K562 (cell line): ENCODE measurements at regions not wholly inside any gene's neighbourhood (a gene's known extent, or its start where the extent isn't known, plus 50 kb on each side); places are given as distances from the start of the nearest gene placed in this dataset.

Experiments used
- ATAC-seq: fragments of 200-7000 bp; cut with Tn5 transposase; 3 replicates; pipeline ENCODE4 v1.9.1; 2020; ENCODE audit warnings: moderate library complexity
- BruUV-seq: library from RNA; stranded (reverse); fragments of 400-500 nt; replicated peaks from 2 replicates; lab custom pipeline; 2021; lab: Mats Ljungman, UMichigan
- CTCF ChIA-PET: fragments of 300-600 bp; formaldehyde crosslinking; extraction: SDS; loops from one replicate; lab custom pipeline; 2021; ENCODE audit warnings: low intra/inter-chr PET ratio; lab: Yijun Ruan, JAX
- POLR2A ChIA-PET: fragments of 300-600, 350-650 bp; sonication (Branson Sonifier 250); formaldehyde crosslinking; extraction: SDS; loops from one replicate; lab custom pipeline; 2021; ENCODE audit warnings: antibody characterized with exemption, inconsistent platforms; lab: Yijun Ruan, JAX
- DNase-seq, 4 experiments: peaks; one replicate each; pipeline versions ENCODE4 v3.0.0 to v3.0.0-alpha.2; 2011 to 2018; ENCODE audit warnings: low spot score in 3 of 4, mixed read lengths in 3 of 4; ENCODE audit errors: extremely low read depth in 1 of 4
- FAIRE-seq: peaks from 2 replicates; lab custom pipeline; 2011; peaks lifted over from hg19 to GRCh38; lab: Jason Lieb, UNC
- H2AFZ ChIP-seq: 2 replicates; pipeline ENCODE4 v1.6.0; 2011; ENCODE audit warnings: low read depth, low read length, control low read depth, inconsistent platforms
- H3K27ac ChIP-seq: fragments of 200-600 bp; 3 replicates; pipeline ENCODE4 v1.8.0; 2011; ENCODE audit warnings: low read depth, mild to moderate bottlenecking, control low read depth, inconsistent platforms, low read length, moderate library complexity, mixed read lengths; ENCODE audit errors: extremely low read depth
- H3K27me3 ChIP-seq, 2 experiments: fragments of 300-600 bp in 1 of 2; 2 replicates in 1 of 2; 3 replicates in 1 of 2; pipeline versions ENCODE4 v1.6.0 to v1.8.0; 2011; ENCODE audit warnings: inconsistent platforms in 2 of 2, low read length in 2 of 2, mild to moderate bottlenecking in 1 of 2, mixed read lengths in 1 of 2, moderate library complexity in 1 of 2; ENCODE audit not compliant: control insufficient read depth in 2 of 2, insufficient read depth in 2 of 2
- H3K36me3 ChIP-seq: fragments of 300-600 bp; 3 replicates; pipeline ENCODE4 v1.8.0; 2011; ENCODE audit warnings: mild to moderate bottlenecking, low read length, inconsistent platforms; ENCODE audit not compliant: control insufficient read depth, insufficient read depth
- H3K4me1 ChIP-seq, 2 experiments: fragments of 200-600 bp in 1 of 2; replicated peaks in 1 of 2; 2 replicates in 1 of 2; 3 replicates in 1 of 2; pipeline versions ENCODE4 v1.5.1 to v1.8.0; 2011; ENCODE audit warnings: inconsistent platforms in 2 of 2, low read length in 2 of 2, mild to moderate bottlenecking in 1 of 2, mixed read lengths in 1 of 2, moderate library complexity in 1 of 2; ENCODE audit not compliant: control insufficient read depth in 2 of 2, insufficient read depth in 2 of 2
- H3K4me2 ChIP-seq: 2 replicates; pipeline ENCODE4 v1.6.1; 2011; ENCODE audit warnings: low read length, control low read depth, inconsistent platforms, mixed read lengths; ENCODE audit not compliant: insufficient read depth
- H3K4me3 ChIP-seq: fragments of 200-600 bp; sonication (generic), shearing (Covaris generic); 2 replicates; pipeline ENCODE4 v1.5.1; 2016; ENCODE audit warnings: control low read depth, inconsistent platforms
- H3K79me2 ChIP-seq: fragments of 200-600 bp; 3 replicates; pipeline ENCODE4 v1.8.0; 2011; ENCODE audit warnings: low read length, inconsistent platforms; ENCODE audit not compliant: control insufficient read depth, insufficient read depth
- H3K9ac ChIP-seq, 2 experiments: 2 replicates each; pipeline versions ENCODE4 v1.6.0 to v1.6.1; 2011; ENCODE audit warnings: low read depth in 2 of 2, low read length in 2 of 2, control low read depth in 1 of 2, inconsistent platforms in 1 of 2, mild to moderate bottlenecking in 1 of 2, mixed read lengths in 1 of 2; ENCODE audit not compliant: insufficient read depth in 1 of 2
- H3K9me1 ChIP-seq: one replicate; pipeline ENCODE4 v1.6.0; 2011; ENCODE audit warnings: inconsistent platforms, mild to moderate bottlenecking, low read length, moderate library complexity; ENCODE audit not compliant: control insufficient read depth, insufficient read depth
- H3K9me3 ChIP-seq: replicated peaks from 2 replicates; pipeline ENCODE4 v1.5.1; 2011; ENCODE audit warnings: low read depth, low read length, inconsistent platforms; ENCODE audit not compliant: control insufficient read depth, insufficient read depth
- H4K20me1 ChIP-seq: replicated peaks from 2 replicates; pipeline ENCODE4 v1.6.1; 2011; ENCODE audit warnings: low read length, inconsistent platforms, mixed read lengths; ENCODE audit not compliant: control insufficient read depth, insufficient read depth
- HDAC1 ChIP-seq, 2 experiments: fragments of 450-650 bp; IDR thresholded peaks; 2 replicates each; pipeline ENCODE4 v1.6.1; 2016 to 2017; ENCODE audit warnings: inconsistent platforms in 1 of 2, mild to moderate bottlenecking in 1 of 2, moderate library complexity in 1 of 2
- HDAC2 ChIP-seq: fragments of 450-650 bp; IDR thresholded peaks from 2 replicates; pipeline ENCODE4 v1.6.1; 2016; ENCODE audit warnings: mild to moderate bottlenecking
- LARP7 ChIP-seq: fragments of 450-650 bp; IDR thresholded peaks from 2 replicates; pipeline ENCODE4 v1.6.1; 2016
- MIER1 ChIP-seq: fragments of 450-650 bp; IDR thresholded peaks from 2 replicates; pipeline ENCODE4 v1.6.1; 2016; ENCODE audit warnings: antibody characterized with exemption, mild to moderate bottlenecking, low read depth
- NELFE ChIP-seq: IDR thresholded peaks from 2 replicates; pipeline ENCODE4 v1.6.1; 2011; ENCODE audit warnings: mild to moderate bottlenecking; ENCODE audit not compliant: insufficient read depth, insufficient read length
- PTBP1 ChIP-seq: fragments of 200-400 bp; formaldehyde crosslinking; IDR thresholded peaks from 2 replicates; pipeline ENCODE4 v1.6.1; 2017; ENCODE audit warnings: low read depth, low read length
- PTRF ChIP-seq: fragments of 450-650 bp; IDR thresholded peaks from 2 replicates; pipeline ENCODE4 v1.6.1; 2016; ENCODE audit warnings: mild to moderate bottlenecking, missing genetic modification characterization, missing compliant biosample characterization
- RNF2 ChIP-seq: sonication (generic); IDR thresholded peaks from 2 replicates; pipeline ENCODE4 v1.6.1; 2016
- SAFB2 ChIP-seq: fragments of 200-400 bp; formaldehyde crosslinking; IDR thresholded peaks from 2 replicates; pipeline ENCODE4 v1.6.1; 2018; ENCODE audit warnings: borderline replicate concordance, low read length, low read depth, moderate library complexity; ENCODE audit not compliant: severe bottlenecking
- SRF ChIP-seq, 2 experiments: fragments of 250-450, 450-650 bp in 1 of 2; sonication (Bioruptor Pico) in 1 of 2; sonication (generic) in 1 of 2; formaldehyde crosslinking; IDR thresholded peaks; 2 replicates each; pipeline versions ENCODE4 v1.5.0 to v1.5.1; 2020 to 2022; ENCODE audit warnings: mild to moderate bottlenecking in 1 of 2, missing genetic modification reagents in 1 of 2
- SRSF1 ChIP-seq: fragments of 200-400 bp; formaldehyde crosslinking; IDR thresholded peaks from 2 replicates; pipeline ENCODE4 v1.6.1; 2017; ENCODE audit warnings: mild to moderate bottlenecking, low read depth, low read length, moderate library complexity
- ZNF384 ChIP-seq: IDR thresholded peaks from 2 replicates; pipeline ENCODE4 v1.6.1; 2012; ENCODE audit warnings: low read depth, low read length, improper control_type of control experiment
- ZNF79 ChIP-seq: fragments of 250-450 bp; sonication (Bioruptor Pico); IDR thresholded peaks from 2 replicates; pipeline ENCODE4 v1.4.0; 2020; ENCODE audit warnings: low read depth, mild to moderate bottlenecking, moderate library complexity
- ZSCAN29 ChIP-seq: fragments of 450-650 bp; IDR thresholded peaks from 2 replicates; pipeline ENCODE4 v1.6.1; 2017
- WGBS: fragments of 100-300 bp; shearing (Covaris generic); methylation state at CpG from one replicate; pipeline ENCODE4 v1.1.6; 2016; ENCODE audit warnings: low coverage, mixed read lengths; ENCODE audit not compliant: insufficient coverage; ENCODE audit errors: missing lambda C conversion rate; 5-methylcytosine and 5-hydroxymethylcytosine counted together
- in situ Hi-C: fragments of 300-500 bp; cut with MboI; formaldehyde crosslinking; loops from 4 replicates; pipeline ENCODE4 v1.15.0; 2018; ENCODE audit warnings: inconsistent platforms, mixed read lengths
- intact Hi-C: fragments of 100-400 bp; cut with micrococcal nuclease; formaldehyde crosslinking; loops from 2 replicates; pipeline ENCODE4 v1.14.2; 2022
- TF ChIP-seq, protein P1 (sequence below): sonication (generic); formaldehyde crosslinking; IDR thresholded peaks from 2 replicates; pipeline ENCODE4 v1.4.0; 2020; ENCODE audit warnings: mild to moderate bottlenecking, missing genetic modification reagents
- TF ChIP-seq, protein P2 (sequence below), 3 experiments: IDR thresholded peaks in 2 of 3; conservative IDR thresholded peaks in 1 of 3; 2 replicates each; pipeline ENCODE4 v1.5.1; 2011 to 2012; ENCODE audit warnings: low read length in 3 of 3, mild to moderate bottlenecking in 3 of 3, control low read depth in 2 of 3, improper control_type of control experiment in 1 of 3, inconsistent platforms in 1 of 3, low read depth in 1 of 3, mixed read lengths in 1 of 3, moderate library complexity in 1 of 3; ENCODE audit not compliant: insufficient read depth in 2 of 3
- TF ChIP-seq, protein P3 (sequence below): fragments of 450-650 bp; formaldehyde crosslinking; IDR thresholded peaks from 2 replicates; pipeline ENCODE4 v1.4.0; 2022; ENCODE audit warnings: missing genetic modification characterization
- TF ChIP-seq, protein P4 (sequence below): IDR thresholded peaks from 2 replicates; pipeline ENCODE4 v1.6.1; 2011; ENCODE audit not compliant: insufficient read length; ENCODE audit errors: extremely low read depth

DNA sequence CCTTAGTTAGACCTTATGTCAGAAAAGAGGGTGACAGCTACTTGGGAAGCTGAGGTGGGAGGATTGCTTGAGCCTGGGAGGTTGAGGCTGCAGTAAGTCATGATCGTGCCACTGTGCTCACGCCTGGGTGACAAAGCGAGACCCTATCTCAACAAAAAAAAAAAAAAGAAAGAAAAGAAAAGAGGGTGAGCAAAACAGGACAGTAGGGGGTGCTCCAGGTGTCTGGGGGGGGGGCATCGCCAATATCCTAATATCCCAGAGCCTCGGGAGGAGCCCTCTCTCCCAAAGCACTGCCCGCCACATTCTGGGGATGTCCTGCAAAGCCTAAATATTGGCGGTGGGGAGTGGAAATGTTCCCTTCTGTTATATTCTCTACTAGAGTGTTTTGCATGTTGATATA is 120.9 kb upstream of the TBL1X start:
- H3K27ac ChIP-seq = no peak overlapping the region
- no peaks in the 10 kb centered on the region for H3K9me3 ChIP-seq
- ATAC-seq = no peak
- CTCF ChIA-PET = no interaction called here
- no peaks in the 10 kb centered on the region for H3K36me3 ChIP-seq
- intact Hi-C loops (no loop called here), in situ Hi-C loops (no loop called here)
- H3K27me3 ChIP-seq = no peaks in the 10 kb centered on the region
- POLR2A ChIA-PET = interaction anchor here (1.1 kb wide), 1 partner anchor 8 kb away, joined by 3 read pairs; no protein-coding TSS in a partner anchor
- no peak for FAIRE-seq
- no peaks in the 10 kb centered on the region for H3K79me2 ChIP-seq
- peak overlapping the region; percentile 22 for H3K4me2 ChIP-seq
- H3K9ac ChIP-seq = no peak overlapping the region; a peak in 1 of 4 replicates
- H2AFZ ChIP-seq = peak overlapping the region; percentile 75
- no peaks in the 10 kb centered on the region for H3K9me1 ChIP-seq
- peak in 2 of 4 experiments; percentile 16 to 20 for DNase-seq
- WGBS = 60% methylated on average over 6 of the region's 7 CpGs
- no peak overlapping the region for H3K4me3 ChIP-seq
- no TSS peak for BruUV-seq
- peaks cover 11 to 26% of the 10 kb centered on the region in 2 experiments for H3K4me1 ChIP-seq
- no peaks in the 10 kb centered on the region for H4K20me1 ChIP-seq
- no peak for TF ChIP-seq PTRF (tag)
- TF ChIP-seq, protein P1, sequence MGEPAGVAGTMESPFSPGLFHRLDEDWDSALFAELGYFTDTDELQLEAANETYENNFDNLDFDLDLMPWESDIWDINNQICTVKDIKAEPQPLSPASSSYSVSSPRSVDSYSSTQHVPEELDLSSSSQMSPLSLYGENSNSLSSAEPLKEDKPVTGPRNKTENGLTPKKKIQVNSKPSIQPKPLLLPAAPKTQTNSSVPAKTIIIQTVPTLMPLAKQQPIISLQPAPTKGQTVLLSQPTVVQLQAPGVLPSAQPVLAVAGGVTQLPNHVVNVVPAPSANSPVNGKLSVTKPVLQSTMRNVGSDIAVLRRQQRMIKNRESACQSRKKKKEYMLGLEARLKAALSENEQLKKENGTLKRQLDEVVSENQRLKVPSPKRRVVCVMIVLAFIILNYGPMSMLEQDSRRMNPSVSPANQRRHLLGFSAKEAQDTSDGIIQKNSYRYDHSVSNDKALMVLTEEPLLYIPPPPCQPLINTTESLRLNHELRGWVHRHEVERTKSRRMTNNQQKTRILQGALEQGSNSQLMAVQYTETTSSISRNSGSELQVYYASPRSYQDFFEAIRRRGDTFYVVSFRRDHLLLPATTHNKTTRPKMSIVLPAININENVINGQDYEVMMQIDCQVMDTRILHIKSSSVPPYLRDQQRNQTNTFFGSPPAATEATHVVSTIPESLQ (CRISPR knock-in tag) = no peak
- TF ChIP-seq ZNF79 (CRISPR knock-in tag) = no peak
- TF ChIP-seq HDAC1 (IDR thresholded peaks at IDR 0.05) = no peak
- TF ChIP-seq SRSF1 = no peak
- TF ChIP-seq, protein P2, sequence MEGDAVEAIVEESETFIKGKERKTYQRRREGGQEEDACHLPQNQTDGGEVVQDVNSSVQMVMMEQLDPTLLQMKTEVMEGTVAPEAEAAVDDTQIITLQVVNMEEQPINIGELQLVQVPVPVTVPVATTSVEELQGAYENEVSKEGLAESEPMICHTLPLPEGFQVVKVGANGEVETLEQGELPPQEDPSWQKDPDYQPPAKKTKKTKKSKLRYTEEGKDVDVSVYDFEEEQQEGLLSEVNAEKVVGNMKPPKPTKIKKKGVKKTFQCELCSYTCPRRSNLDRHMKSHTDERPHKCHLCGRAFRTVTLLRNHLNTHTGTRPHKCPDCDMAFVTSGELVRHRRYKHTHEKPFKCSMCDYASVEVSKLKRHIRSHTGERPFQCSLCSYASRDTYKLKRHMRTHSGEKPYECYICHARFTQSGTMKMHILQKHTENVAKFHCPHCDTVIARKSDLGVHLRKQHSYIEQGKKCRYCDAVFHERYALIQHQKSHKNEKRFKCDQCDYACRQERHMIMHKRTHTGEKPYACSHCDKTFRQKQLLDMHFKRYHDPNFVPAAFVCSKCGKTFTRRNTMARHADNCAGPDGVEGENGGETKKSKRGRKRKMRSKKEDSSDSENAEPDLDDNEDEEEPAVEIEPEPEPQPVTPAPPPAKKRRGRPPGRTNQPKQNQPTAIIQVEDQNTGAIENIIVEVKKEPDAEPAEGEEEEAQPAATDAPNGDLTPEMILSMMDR (IDR thresholded peaks at IDR 0.05 in 2 of 3, conservative IDR thresholded peaks at IDR 0.05 in 1 of 3; ENCODE audit: insufficient read depth in 2 of 3, low read depth in 1 of 3, low read length in 3 of 3) = peak in 1 of 3 experiments; percentile 30; a peak in 1 of 6 replicates
- TF ChIP-seq LARP7 = no peak
- no peak for TF ChIP-seq HDAC2
- TF ChIP-seq ZNF384 = peak; percentile 63
- TF ChIP-seq RNF2 = no peak
- no peak for TF ChIP-seq SRF (CRISPR knock-in tag; IDR thresholded peaks at IDR 0.05)
- no peak for TF ChIP-seq PTBP1
- no peak for TF ChIP-seq ZSCAN29
- no peak for TF ChIP-seq NELFE
- no peak for TF ChIP-seq MIER1
- TF ChIP-seq, protein P3, sequence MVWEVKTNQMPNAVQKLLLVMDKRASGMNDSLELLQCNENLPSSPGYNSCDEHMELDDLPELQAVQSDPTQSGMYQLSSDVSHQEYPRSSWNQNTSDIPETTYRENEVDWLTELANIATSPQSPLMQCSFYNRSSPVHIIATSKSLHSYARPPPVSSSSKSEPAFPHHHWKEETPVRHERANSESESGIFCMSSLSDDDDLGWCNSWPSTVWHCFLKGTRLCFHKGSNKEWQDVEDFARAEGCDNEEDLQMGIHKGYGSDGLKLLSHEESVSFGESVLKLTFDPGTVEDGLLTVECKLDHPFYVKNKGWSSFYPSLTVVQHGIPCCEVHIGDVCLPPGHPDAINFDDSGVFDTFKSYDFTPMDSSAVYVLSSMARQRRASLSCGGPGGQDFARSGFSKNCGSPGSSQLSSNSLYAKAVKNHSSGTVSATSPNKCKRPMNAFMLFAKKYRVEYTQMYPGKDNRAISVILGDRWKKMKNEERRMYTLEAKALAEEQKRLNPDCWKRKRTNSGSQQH (CRISPR knock-in tag) = no peak
- TF ChIP-seq, protein P4, sequence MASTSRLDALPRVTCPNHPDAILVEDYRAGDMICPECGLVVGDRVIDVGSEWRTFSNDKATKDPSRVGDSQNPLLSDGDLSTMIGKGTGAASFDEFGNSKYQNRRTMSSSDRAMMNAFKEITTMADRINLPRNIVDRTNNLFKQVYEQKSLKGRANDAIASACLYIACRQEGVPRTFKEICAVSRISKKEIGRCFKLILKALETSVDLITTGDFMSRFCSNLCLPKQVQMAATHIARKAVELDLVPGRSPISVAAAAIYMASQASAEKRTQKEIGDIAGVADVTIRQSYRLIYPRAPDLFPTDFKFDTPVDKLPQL = no peak
- TF ChIP-seq SAFB2 = no peak
